RWPE1 (cell line): ENCODE measurements at regions not wholly inside any gene's neighbourhood (a gene's known extent, or its start where the extent isn't known, plus 50 kb on each side); places are given as distances from the start of the nearest gene placed in this dataset.

Experiments used
- CTCF ChIA-PET: fragments of 350-600 bp; sonication (Branson Sonifier 250); formaldehyde crosslinking; extraction: SDS; loops from one replicate; lab custom pipeline; 2021; lab: Yijun Ruan, JAX
- POLR2A ChIA-PET: fragments of 400-600 bp; formaldehyde crosslinking; extraction: SDS; loops from one replicate; lab custom pipeline; 2020; ENCODE audit warnings: antibody characterized with exemption; ENCODE audit not compliant: low non-redundant PET; lab: Yijun Ruan, JAX
- DNase-seq: peaks from one replicate; pipeline ENCODE4 v3.0.0; 2012; ENCODE audit warnings: low spot score
- H3K27ac ChIP-seq: fragments of 450-650 bp; 2 replicates; pipeline ENCODE4 v1.5.1; 2017
- TF ChIP-seq, protein P1 (sequence below): fragments of 450-650 bp; conservative IDR thresholded peaks from 2 replicates; pipeline ENCODE4 v1.5.1; 2017; ENCODE audit warnings: low read depth, mild to moderate bottlenecking

GRCh38 chr2:228507870-228508269 lies 326.4 kb upstream of the SPHKAP start:
- CTCF ChIA-PET, result no interaction called here
- POLR2A ChIA-PET, result no interaction called here
- no peak overlapping the region for H3K27ac ChIP-seq
- TF ChIP-seq, protein P1, sequence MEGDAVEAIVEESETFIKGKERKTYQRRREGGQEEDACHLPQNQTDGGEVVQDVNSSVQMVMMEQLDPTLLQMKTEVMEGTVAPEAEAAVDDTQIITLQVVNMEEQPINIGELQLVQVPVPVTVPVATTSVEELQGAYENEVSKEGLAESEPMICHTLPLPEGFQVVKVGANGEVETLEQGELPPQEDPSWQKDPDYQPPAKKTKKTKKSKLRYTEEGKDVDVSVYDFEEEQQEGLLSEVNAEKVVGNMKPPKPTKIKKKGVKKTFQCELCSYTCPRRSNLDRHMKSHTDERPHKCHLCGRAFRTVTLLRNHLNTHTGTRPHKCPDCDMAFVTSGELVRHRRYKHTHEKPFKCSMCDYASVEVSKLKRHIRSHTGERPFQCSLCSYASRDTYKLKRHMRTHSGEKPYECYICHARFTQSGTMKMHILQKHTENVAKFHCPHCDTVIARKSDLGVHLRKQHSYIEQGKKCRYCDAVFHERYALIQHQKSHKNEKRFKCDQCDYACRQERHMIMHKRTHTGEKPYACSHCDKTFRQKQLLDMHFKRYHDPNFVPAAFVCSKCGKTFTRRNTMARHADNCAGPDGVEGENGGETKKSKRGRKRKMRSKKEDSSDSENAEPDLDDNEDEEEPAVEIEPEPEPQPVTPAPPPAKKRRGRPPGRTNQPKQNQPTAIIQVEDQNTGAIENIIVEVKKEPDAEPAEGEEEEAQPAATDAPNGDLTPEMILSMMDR, result no peak
- DNase-seq, result no peak

DNA sequence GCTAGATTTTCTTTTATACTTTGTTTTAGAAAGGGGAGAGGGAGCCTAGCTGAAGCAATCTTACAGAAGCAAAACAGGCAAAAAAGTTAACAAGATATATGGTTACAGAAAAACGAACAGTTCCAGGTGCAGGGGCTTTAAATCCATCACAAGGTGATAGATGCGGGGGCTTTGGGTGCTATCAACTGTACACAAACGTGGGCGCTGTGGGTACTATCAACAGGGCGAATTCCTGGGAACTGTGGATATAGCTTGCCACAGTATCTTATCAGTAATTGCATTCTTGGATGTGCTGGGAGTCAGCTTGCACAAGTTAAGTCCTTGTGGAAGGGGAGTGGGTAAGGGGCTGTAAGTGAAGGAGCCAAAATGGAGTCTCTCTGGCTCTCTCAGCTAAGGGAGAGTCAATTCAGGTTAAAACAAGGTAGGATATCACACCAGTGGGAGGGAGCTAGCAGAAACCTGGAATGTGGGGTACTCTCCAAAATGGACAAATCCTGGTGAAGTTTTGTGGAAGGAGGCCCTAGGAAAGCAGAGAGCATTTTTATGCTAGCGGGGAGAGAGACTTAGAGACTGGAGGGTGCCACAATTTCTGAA lies 325.8 kb upstream of the SPHKAP start:
- CTCF ChIA-PET, result no interaction called here
- TF ChIP-seq, protein P1, result no peak
- POLR2A ChIA-PET, result no interaction called here
- no peak overlapping the region for H3K27ac ChIP-seq
- no peak for DNase-seq

DNA sequence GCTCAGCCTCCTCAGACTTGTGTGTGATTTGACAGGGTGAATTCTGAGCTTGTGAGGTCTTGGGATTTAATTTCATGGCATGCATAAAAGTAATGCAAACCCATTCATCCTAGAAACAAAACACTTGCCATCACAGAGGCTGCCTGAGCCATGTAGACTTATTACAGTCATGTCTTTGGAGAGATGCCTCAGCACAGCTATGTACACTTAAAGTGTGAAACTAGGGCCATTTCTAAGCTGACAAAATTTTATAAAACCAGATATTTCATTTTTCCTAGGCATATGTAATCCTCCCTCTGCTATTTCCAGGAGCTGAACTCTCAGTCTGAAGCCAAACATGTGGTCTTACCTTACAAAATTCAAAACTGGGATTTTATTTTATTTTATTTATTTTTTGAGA lies 322.2 kb upstream of the SPHKAP start:
- no peak overlapping the region for H3K27ac ChIP-seq
- POLR2A ChIA-PET, result no interaction called here
- CTCF ChIA-PET, result no interaction called here
- TF ChIP-seq, protein P1, result no peak
- no peak for DNase-seq

- H3K27ac ChIP-seq, result no peak overlapping the region
- POLR2A ChIA-PET, result no interaction called here
- TF ChIP-seq, protein P1, result no peak
- DNase-seq, result no peak
- CTCF ChIA-PET, result no interaction called here
These were observed 312.4 kb upstream of the SPHKAP start for GRCh38 chr2:228493852-228494251.

DNA sequence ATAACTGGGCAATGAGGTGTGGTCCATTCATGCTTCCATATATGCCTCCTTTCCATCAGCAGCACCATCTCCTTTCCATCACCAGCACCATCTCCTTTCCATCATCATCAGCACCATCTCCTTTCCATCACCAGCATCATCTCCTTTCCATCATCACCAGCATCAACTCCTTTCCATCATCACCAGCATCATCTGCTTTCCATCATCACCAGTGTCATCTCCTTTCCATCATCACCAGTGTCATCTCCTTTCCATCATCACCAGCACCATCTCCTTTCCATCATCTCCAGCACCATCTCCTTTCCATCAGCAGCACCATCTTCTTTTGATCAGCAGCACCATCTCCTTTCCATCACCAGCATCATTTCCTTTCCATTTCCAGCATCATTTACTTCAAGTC lies 297.5 kb upstream of the SPHKAP start:
- TF ChIP-seq, protein P1, result no peak
- CTCF ChIA-PET, result no interaction called here
- DNase-seq, result no peak
- POLR2A ChIA-PET, result no interaction called here
- no peak overlapping the region for H3K27ac ChIP-seq

- TF ChIP-seq, protein P1, result no peak
- no peak for DNase-seq
- H3K27ac ChIP-seq, result no peak overlapping the region
- ChIA-PET CTCF (interaction anchor here (0.6 kb wide), 1 partner anchor 9 kb away, joined by 3 read pairs; no protein-coding TSS in a partner anchor), POLR2A (no interaction called here)
These were observed 293.0 kb upstream of the SPHKAP start for GRCh38 chr2:228474466-228474865.
